ENCODE measurements at regions not wholly inside any gene's neighbourhood (a gene's known extent, or its start where the extent isn't known, plus 50 kb on each side); places are given as distances from the start of the nearest gene placed in this dataset.
A peak's percentile ranks its signal among the peaks of the same experiment; 100 is the strongest.

- no peaks in the 10 kb centered on the region for H3K27me3 ChIP-seq (replicated peaks in 1 of 7)
- TF ChIP-seq CTCF (IDR thresholded peaks at IDR 0.05 in 8 of 11, conservative IDR thresholded peaks at IDR 0.05 in 3 of 11) (no peak), POLR2AphosphoS5 (IDR thresholded peaks at IDR 0.05) (no peak)
- H3K4me1 ChIP-seq: no peaks in the 10 kb centered on the region
- peaks cover 0 to 33% (median 14%) of the 10 kb centered on the region in 8 donors for H3K9me3 ChIP-seq
- no peak overlapping the region for H3K27ac ChIP-seq
- intact Hi-C loops (cut with DNase I; ENCODE audit: low total_unique reads): no loop called here
- no peak overlapping the region for H3K4me3 ChIP-seq
- H3K36me3 ChIP-seq: no peaks in the 10 kb centered on the region
- no peak for DNase-seq
These were observed 434.6 kb downstream of the FAT4 start for GRCh38 chr4:125749354-125749753.

- WGBS, 5 donors: 76 to 90% (median 79%) methylated on average over 1 of the region's 1 CpG
- no peaks in the 10 kb centered on the region for H3K4me1 ChIP-seq
- H3K9me3 ChIP-seq: peaks cover 0 to 23% (median 5%) of the 10 kb centered on the region in 8 donors
- H3K27ac ChIP-seq: no peak overlapping the region
- no peaks in the 10 kb centered on the region for H3K27me3 ChIP-seq (replicated peaks in 1 of 7)
- no peak overlapping the region for H3K4me3 ChIP-seq
- intact Hi-C loops (cut with DNase I; ENCODE audit: low total_unique reads): loop anchor here (5.0 kb wide), 1 partner anchor 438 kb away; the partner anchor contains the start of gene FAT4
- no peaks in the 10 kb centered on the region for H3K36me3 ChIP-seq
- TF ChIP-seq POLR2AphosphoS5 (IDR thresholded peaks at IDR 0.05) (no peak), POLR2A (IDR thresholded peaks at IDR 0.05) (no peak), CTCF (IDR thresholded peaks at IDR 0.05 in 8 of 11, conservative IDR thresholded peaks at IDR 0.05 in 3 of 11) (no peak)
- no peak for DNase-seq
These were observed 435.6 kb downstream of the FAT4 start for GRCh38 chr4:125750399-125750798.

- DNase-seq: no peak
- WGBS, 5 donors: 52 to 74% (median 68%) methylated on average over 6 of the region's 6 CpGs
- intact Hi-C loops (cut with DNase I; ENCODE audit: low total_unique reads): loop anchor here (5.0 kb wide), 1 partner anchor 439 kb away; the partner anchor contains the start of gene FAT4
- Histone ChIP-seq H3K36me3 (no peaks in the 10 kb centered on the region), H3K27me3 (replicated peaks in 1 of 7) (no peaks in the 10 kb centered on the region), H3K4me3 (no peak overlapping the region), H3K4me1 (no peaks in the 10 kb centered on the region), H3K27ac (no peak overlapping the region), H3K9me3 (peaks cover 0 to 18% (median 3%) of the 10 kb centered on the region in 8 donors)
- no peak for TF ChIP-seq POLR2AphosphoS5 (IDR thresholded peaks at IDR 0.05)
- peak in 6 of 11 experiments; percentile 24 to 54 (median 30) for TF ChIP-seq CTCF (IDR thresholded peaks at IDR 0.05 in 8 of 11, conservative IDR thresholded peaks at IDR 0.05 in 3 of 11)
These were observed 436.2 kb downstream of the FAT4 start for GRCh38 chr4:125750828-125751466.

GRCh38 chr4:125758438-125758837, 443.7 kb downstream of the FAT4 start:
- DNase-seq: no peak
- Histone ChIP-seq H3K4me3 (no peak overlapping the region), H3K27ac (no peak overlapping the region), H3K27me3 (replicated peaks in 1 of 7) (no peaks in the 10 kb centered on the region), H3K36me3 (no peaks in the 10 kb centered on the region), H3K4me1 (no peaks in the 10 kb centered on the region), H3K9me3 (no peaks in the 10 kb centered on the region)
- WGBS, 5 donors: 68 to 91% (median 73%) methylated on average over 1 of the region's 1 CpG
- no peak for TF ChIP-seq CTCF (IDR thresholded peaks at IDR 0.05 in 8 of 11, conservative IDR thresholded peaks at IDR 0.05 in 3 of 11)
- no peak for TF ChIP-seq POLR2A (IDR thresholded peaks at IDR 0.05)
- TF ChIP-seq POLR2AphosphoS5 (IDR thresholded peaks at IDR 0.05): no peak
- intact Hi-C loops (cut with DNase I; ENCODE audit: low total_unique reads): no loop called here

Data from spleen (tissue), 11 donors.